K562 (cell line): ENCODE measurements at regions not wholly inside any gene's neighbourhood (a gene's known extent, or its start where the extent isn't known, plus 50 kb on each side); places are given as distances from the start of the nearest gene placed in this dataset.

Experiments
- ATAC-seq: fragments of 200-7000 bp; cut with Tn5 transposase; 3 replicates; pipeline ENCODE4 v1.9.1; 2020; ENCODE audit warnings: moderate library complexity
- BruUV-seq: library from RNA; stranded (reverse); fragments of 400-500 nt; replicated peaks from 2 replicates; lab custom pipeline; 2021; lab: Mats Ljungman, UMichigan
- CTCF ChIA-PET: fragments of 300-600 bp; formaldehyde crosslinking; extraction: SDS; loops from one replicate; lab custom pipeline; 2021; ENCODE audit warnings: low intra/inter-chr PET ratio; lab: Yijun Ruan, JAX
- POLR2A ChIA-PET: fragments of 300-600, 350-650 bp; sonication (Branson Sonifier 250); formaldehyde crosslinking; extraction: SDS; loops from one replicate; lab custom pipeline; 2021; ENCODE audit warnings: antibody characterized with exemption, inconsistent platforms; lab: Yijun Ruan, JAX
- DNase-seq, 4 experiments: peaks; one replicate each; pipeline versions ENCODE4 v3.0.0 to v3.0.0-alpha.2; 2011 to 2018; ENCODE audit warnings: low spot score in 3 of 4, mixed read lengths in 3 of 4; ENCODE audit errors: extremely low read depth in 1 of 4
- FAIRE-seq: peaks from 2 replicates; lab custom pipeline; 2011; peaks lifted over from hg19 to GRCh38; lab: Jason Lieb, UNC
- H2AFZ ChIP-seq: 2 replicates; pipeline ENCODE4 v1.6.0; 2011; ENCODE audit warnings: low read depth, low read length, control low read depth, inconsistent platforms
- H3K27ac ChIP-seq: fragments of 200-600 bp; 3 replicates; pipeline ENCODE4 v1.8.0; 2011; ENCODE audit warnings: low read depth, mild to moderate bottlenecking, control low read depth, inconsistent platforms, low read length, moderate library complexity, mixed read lengths; ENCODE audit errors: extremely low read depth
- H3K27me3 ChIP-seq, 2 experiments: fragments of 300-600 bp in 1 of 2; 2 replicates in 1 of 2; 3 replicates in 1 of 2; pipeline versions ENCODE4 v1.6.0 to v1.8.0; 2011; ENCODE audit warnings: inconsistent platforms in 2 of 2, low read length in 2 of 2, mild to moderate bottlenecking in 1 of 2, mixed read lengths in 1 of 2, moderate library complexity in 1 of 2; ENCODE audit not compliant: control insufficient read depth in 2 of 2, insufficient read depth in 2 of 2
- H3K36me3 ChIP-seq: fragments of 300-600 bp; 3 replicates; pipeline ENCODE4 v1.8.0; 2011; ENCODE audit warnings: mild to moderate bottlenecking, low read length, inconsistent platforms; ENCODE audit not compliant: control insufficient read depth, insufficient read depth
- H3K4me1 ChIP-seq, 2 experiments: fragments of 200-600 bp in 1 of 2; replicated peaks in 1 of 2; 2 replicates in 1 of 2; 3 replicates in 1 of 2; pipeline versions ENCODE4 v1.5.1 to v1.8.0; 2011; ENCODE audit warnings: inconsistent platforms in 2 of 2, low read length in 2 of 2, mild to moderate bottlenecking in 1 of 2, mixed read lengths in 1 of 2, moderate library complexity in 1 of 2; ENCODE audit not compliant: control insufficient read depth in 2 of 2, insufficient read depth in 2 of 2
- H3K4me2 ChIP-seq: 2 replicates; pipeline ENCODE4 v1.6.1; 2011; ENCODE audit warnings: low read length, control low read depth, inconsistent platforms, mixed read lengths; ENCODE audit not compliant: insufficient read depth
- H3K4me3 ChIP-seq: fragments of 200-600 bp; sonication (generic), shearing (Covaris generic); 2 replicates; pipeline ENCODE4 v1.5.1; 2016; ENCODE audit warnings: control low read depth, inconsistent platforms
- H3K79me2 ChIP-seq: fragments of 200-600 bp; 3 replicates; pipeline ENCODE4 v1.8.0; 2011; ENCODE audit warnings: low read length, inconsistent platforms; ENCODE audit not compliant: control insufficient read depth, insufficient read depth
- H3K9ac ChIP-seq, 2 experiments: 2 replicates each; pipeline versions ENCODE4 v1.6.0 to v1.6.1; 2011; ENCODE audit warnings: low read depth in 2 of 2, low read length in 2 of 2, control low read depth in 1 of 2, inconsistent platforms in 1 of 2, mild to moderate bottlenecking in 1 of 2, mixed read lengths in 1 of 2; ENCODE audit not compliant: insufficient read depth in 1 of 2
- H3K9me1 ChIP-seq: one replicate; pipeline ENCODE4 v1.6.0; 2011; ENCODE audit warnings: inconsistent platforms, mild to moderate bottlenecking, low read length, moderate library complexity; ENCODE audit not compliant: control insufficient read depth, insufficient read depth
- H3K9me3 ChIP-seq: replicated peaks from 2 replicates; pipeline ENCODE4 v1.5.1; 2011; ENCODE audit warnings: low read depth, low read length, inconsistent platforms; ENCODE audit not compliant: control insufficient read depth, insufficient read depth
- H4K20me1 ChIP-seq: replicated peaks from 2 replicates; pipeline ENCODE4 v1.6.1; 2011; ENCODE audit warnings: low read length, inconsistent platforms, mixed read lengths; ENCODE audit not compliant: control insufficient read depth, insufficient read depth
- EGR1 ChIP-seq: fragments of 450-650 bp; conservative IDR thresholded peaks from 2 replicates; pipeline ENCODE4 v1.6.1; 2017; ENCODE audit warnings: mild to moderate bottlenecking
- GTF2F1 ChIP-seq: IDR thresholded peaks from 2 replicates; pipeline ENCODE4 v1.6.1; 2011; ENCODE audit warnings: low read depth, low read length, improper control_type of control experiment
- MED1 ChIP-seq: sonication (generic); formaldehyde crosslinking; IDR thresholded peaks from 2 replicates; pipeline ENCODE4 v1.8.1; 2023; ENCODE audit warnings: missing genetic modification reagents, borderline replicate concordance
- MYC ChIP-seq, 2 experiments: fragments of 250-450 bp in 1 of 2; sonication (Bioruptor Pico) in 1 of 2; IDR thresholded peaks; 2 replicates each; pipeline versions ENCODE4 v1.5.1 to v1.6.1; 2012 to 2021; ENCODE audit warnings: low read depth in 2 of 2, borderline replicate concordance in 1 of 2, improper control_type of control experiment in 1 of 2, low read length in 1 of 2, mild to moderate bottlenecking in 1 of 2, moderate library complexity in 1 of 2
- NFATC3 ChIP-seq: fragments of 450-650 bp; IDR thresholded peaks from 2 replicates; pipeline ENCODE4 v1.6.1; 2017; ENCODE audit warnings: mild to moderate bottlenecking
- SIRT6 ChIP-seq: IDR thresholded peaks from one replicate; pipeline ENCODE4 v1.6.1; 2012; ENCODE audit warnings: low read depth, mild to moderate bottlenecking, control low read depth, inconsistent platforms, low read length, moderate library complexity
- SOX6 ChIP-seq: fragments of 450-650 bp; IDR thresholded peaks from 2 replicates; pipeline ENCODE4 v1.6.1; 2014; ENCODE audit warnings: mild to moderate bottlenecking
- STAG1 ChIP-seq: sonication (generic); formaldehyde crosslinking; IDR thresholded peaks from 2 replicates; pipeline ENCODE4 v1.5.0; 2020; ENCODE audit warnings: missing genetic modification reagents, borderline replicate concordance
- WGBS: fragments of 100-300 bp; shearing (Covaris generic); methylation state at CpG from one replicate; pipeline ENCODE4 v1.1.6; 2016; ENCODE audit warnings: low coverage, mixed read lengths; ENCODE audit not compliant: insufficient coverage; ENCODE audit errors: missing lambda C conversion rate; 5-methylcytosine and 5-hydroxymethylcytosine counted together
- in situ Hi-C: fragments of 300-500 bp; cut with MboI; formaldehyde crosslinking; loops from 4 replicates; pipeline ENCODE4 v1.15.0; 2018; ENCODE audit warnings: inconsistent platforms, mixed read lengths
- intact Hi-C: fragments of 100-400 bp; cut with micrococcal nuclease; formaldehyde crosslinking; loops from 2 replicates; pipeline ENCODE4 v1.14.2; 2022
- TF ChIP-seq, protein P1 (sequence below): fragments of 250-450 bp; sonication (Bioruptor Pico); IDR thresholded peaks from 2 replicates; pipeline ENCODE4 v1.8.0; 2021; ENCODE audit warnings: moderate library complexity, mild to moderate bottlenecking, inconsistent platforms
- TF ChIP-seq, protein P2 (sequence below): IDR thresholded peaks from 2 replicates; pipeline ENCODE4 v1.6.1; 2014; ENCODE audit warnings: antibody characterized with exemption
- TF ChIP-seq, protein P3 (sequence below): fragments of 250-450 bp; sonication (Bioruptor Pico); IDR thresholded peaks from 2 replicates; pipeline ENCODE4 v1.8.0; 2022; ENCODE audit warnings: inconsistent platforms, mild to moderate bottlenecking, moderate library complexity, borderline replicate concordance

DNA sequence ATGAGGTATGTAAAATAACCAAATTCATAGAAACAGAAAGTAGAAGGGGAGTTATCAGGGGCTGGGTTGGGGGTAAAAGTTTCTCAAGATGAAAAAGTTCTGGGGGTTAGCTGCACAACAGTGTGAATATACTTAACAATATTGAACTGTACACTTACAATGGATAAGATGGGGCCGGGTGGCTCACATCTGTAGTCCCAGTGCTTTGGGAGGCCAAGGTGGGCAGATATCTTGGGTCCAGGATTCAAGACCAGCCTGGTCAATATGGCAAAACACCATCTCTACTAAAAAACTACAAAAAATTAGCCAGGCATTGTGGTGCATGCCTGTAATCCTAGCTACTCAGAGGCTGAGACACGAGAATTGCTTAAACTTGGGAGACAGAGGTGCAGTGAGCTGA lies 274.3 kb downstream of the TJP1 start:
- no peak overlapping the region for H2AFZ ChIP-seq
- H3K4me1 ChIP-seq, result no peaks in the 10 kb centered on the region
- ATAC-seq (no peak), DNase-seq (no peak), FAIRE-seq (no peak)
- no peaks in the 10 kb centered on the region for H3K9me1 ChIP-seq
- no peak overlapping the region for H3K4me2 ChIP-seq
- TF ChIP-seq, protein P1, sequence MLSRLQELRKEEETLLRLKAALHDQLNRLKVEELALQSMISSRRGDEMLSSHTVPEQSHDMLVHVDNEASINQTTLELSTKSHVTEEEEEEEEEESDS (CRISPR knock-in tag), result no peak
- TF ChIP-seq GTF2F1 (no peak), SOX6 (no peak)
- WGBS, result 0% methylated on average over 2 of the region's 2 CpGs
- H3K4me3 ChIP-seq, result no peak overlapping the region
- no peaks in the 10 kb centered on the region for H3K36me3 ChIP-seq
- no peaks in the 10 kb centered on the region; a peak in 1 of 5 replicates for H3K27me3 ChIP-seq
- POLR2A ChIA-PET, result no interaction called here
- H3K9me3 ChIP-seq, result no peaks in the 10 kb centered on the region
- H3K9ac ChIP-seq, result no peak overlapping the region
- intact Hi-C loops (no loop called here), in situ Hi-C loops (no loop called here)
- no peaks in the 10 kb centered on the region for H4K20me1 ChIP-seq
- CTCF ChIA-PET, result no interaction called here
- no TSS peak for BruUV-seq
- H3K27ac ChIP-seq, result no peak overlapping the region
- no peaks in the 10 kb centered on the region for H3K79me2 ChIP-seq

DNA sequence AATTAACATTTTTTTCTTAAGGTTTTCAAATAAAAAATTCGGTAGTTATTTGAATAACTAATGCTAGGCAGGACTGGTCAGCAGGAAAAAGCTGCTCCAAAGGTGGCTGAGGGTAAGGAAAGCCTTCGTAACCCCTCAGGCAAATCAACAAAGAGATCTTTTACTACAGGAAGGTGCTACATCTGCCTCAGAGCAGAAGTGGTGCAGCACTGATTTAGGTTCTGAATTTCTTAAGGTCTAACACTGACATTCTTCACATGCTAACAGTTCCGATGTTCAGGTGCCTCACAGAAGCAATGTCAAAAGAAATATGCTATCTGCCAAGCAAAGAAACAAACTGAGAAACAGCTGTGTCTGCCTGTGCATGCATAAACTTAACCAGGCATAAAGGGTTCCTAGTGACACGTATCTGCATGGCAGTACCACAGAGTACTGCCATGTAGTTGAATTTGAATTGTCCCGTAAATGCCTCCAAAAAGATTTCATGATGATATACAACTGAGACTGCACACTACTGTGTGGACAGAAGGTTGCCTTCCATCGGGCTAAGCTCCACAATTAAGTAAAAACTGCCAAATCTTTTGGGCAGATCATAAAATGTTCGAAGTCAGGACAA lies 275.0 kb upstream of the NSMCE3 start:
- DNase-seq (no peak), FAIRE-seq (no peak), ATAC-seq (no peak)
- intact Hi-C loops (no loop called here), in situ Hi-C loops (no loop called here)
- Histone ChIP-seq H3K4me2 (no peak overlapping the region), H3K27ac (no peak overlapping the region), H3K36me3 (no peaks in the 10 kb centered on the region), H3K4me3 (no peak overlapping the region), H3K79me2 (no peaks in the 10 kb centered on the region), H2AFZ (no peak overlapping the region), H3K9ac (no peak overlapping the region), H4K20me1 (no peaks in the 10 kb centered on the region), H3K27me3 (peaks cover 6 to 16% of the 10 kb centered on the region in 2 experiments), H3K9me1 (no peaks in the 10 kb centered on the region), H3K4me1 (no peaks in the 10 kb centered on the region), H3K9me3 (no peaks in the 10 kb centered on the region)
- 2% methylated on average over 7 of the region's 7 CpGs for WGBS
- BruUV-seq, result no TSS peak
- ChIA-PET CTCF (no interaction called here), POLR2A (interaction anchor here (0.7 kb wide), 1 partner anchor 358 kb away, joined by 3 read pairs; no protein-coding TSS in a partner anchor)
- TF ChIP-seq MYC (IDR thresholded peaks at IDR 0.05; ENCODE audit: low read depth, low read length), result no peak
- TF ChIP-seq MYC (CRISPR knock-in tag; IDR thresholded peaks at IDR 0.05; ENCODE audit: borderline replicate concordance, low read depth), result no peak
- TF ChIP-seq MED1, result no peak
- no peak for TF ChIP-seq SIRT6
- TF ChIP-seq STAG1 (CRISPR knock-in tag), result no peak
- TF ChIP-seq EGR1, result no peak
- TF ChIP-seq, protein P2, sequence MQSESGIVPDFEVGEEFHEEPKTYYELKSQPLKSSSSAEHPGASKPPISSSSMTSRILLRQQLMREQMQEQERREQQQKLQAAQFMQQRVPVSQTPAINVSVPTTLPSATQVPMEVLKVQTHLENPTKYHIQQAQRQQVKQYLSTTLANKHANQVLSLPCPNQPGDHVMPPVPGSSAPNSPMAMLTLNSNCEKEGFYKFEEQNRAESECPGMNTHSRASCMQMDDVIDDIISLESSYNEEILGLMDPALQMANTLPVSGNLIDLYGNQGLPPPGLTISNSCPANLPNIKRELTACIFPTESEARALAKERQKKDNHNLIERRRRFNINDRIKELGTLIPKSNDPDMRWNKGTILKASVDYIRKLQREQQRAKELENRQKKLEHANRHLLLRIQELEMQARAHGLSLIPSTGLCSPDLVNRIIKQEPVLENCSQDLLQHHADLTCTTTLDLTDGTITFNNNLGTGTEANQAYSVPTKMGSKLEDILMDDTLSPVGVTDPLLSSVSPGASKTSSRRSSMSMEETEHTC, result no peak
- TF ChIP-seq, protein P3, sequence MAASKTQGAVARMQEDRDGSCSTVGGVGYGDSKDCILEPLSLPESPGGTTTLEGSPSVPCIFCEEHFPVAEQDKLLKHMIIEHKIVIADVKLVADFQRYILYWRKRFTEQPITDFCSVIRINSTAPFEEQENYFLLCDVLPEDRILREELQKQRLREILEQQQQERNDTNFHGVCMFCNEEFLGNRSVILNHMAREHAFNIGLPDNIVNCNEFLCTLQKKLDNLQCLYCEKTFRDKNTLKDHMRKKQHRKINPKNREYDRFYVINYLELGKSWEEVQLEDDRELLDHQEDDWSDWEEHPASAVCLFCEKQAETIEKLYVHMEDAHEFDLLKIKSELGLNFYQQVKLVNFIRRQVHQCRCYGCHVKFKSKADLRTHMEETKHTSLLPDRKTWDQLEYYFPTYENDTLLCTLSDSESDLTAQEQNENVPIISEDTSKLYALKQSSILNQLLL (CRISPR knock-in tag), result no peak
- TF ChIP-seq NFATC3, result no peak
